Activated T-cell treated with anti-CD3 and anti-CD28 coated beads for 24 hours (primary cell): ENCODE measurements at regions not wholly inside any gene's neighbourhood (a gene's known extent, or its start where the extent isn't known, plus 50 kb on each side); places are given as distances from the start of the nearest gene placed in this dataset.

ENCODE experiments used
- DNase-seq: peaks from one replicate; pipeline ENCODE4 v3.0.0-alpha.2; 2020; ENCODE audit warnings: low read depth

DNA sequence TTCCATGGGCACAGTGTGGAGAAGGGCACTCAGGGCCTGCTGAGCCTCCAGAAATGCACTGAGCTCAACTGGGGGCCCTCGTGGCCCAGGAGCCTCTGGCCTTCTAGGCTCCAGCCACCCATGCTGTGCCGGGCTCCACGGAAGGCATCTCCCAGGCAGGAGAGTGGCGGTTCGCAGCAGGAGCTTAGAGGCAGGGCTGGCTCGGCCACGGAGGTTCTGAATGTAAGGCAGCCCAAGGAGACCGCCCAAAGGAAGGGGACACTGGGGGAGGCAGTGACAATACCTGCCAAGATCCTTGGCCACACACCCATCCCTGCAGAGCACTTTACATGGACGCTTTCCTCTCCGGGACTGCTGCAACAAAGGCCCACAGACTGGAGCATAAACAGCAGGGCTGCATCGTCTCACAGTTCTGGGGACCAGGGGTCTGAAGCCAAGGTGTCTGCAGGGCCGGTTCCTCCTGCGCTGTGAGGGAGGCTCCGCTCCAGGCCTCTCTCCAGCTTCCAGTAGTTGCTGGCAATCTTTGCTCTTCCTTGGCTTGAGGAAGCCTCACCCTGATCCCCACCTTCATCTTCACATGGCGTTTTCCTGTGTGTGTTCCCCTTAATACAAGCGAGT, 128.2 kb upstream of the CDH4 start:
- no peak for DNase-seq

DNA sequence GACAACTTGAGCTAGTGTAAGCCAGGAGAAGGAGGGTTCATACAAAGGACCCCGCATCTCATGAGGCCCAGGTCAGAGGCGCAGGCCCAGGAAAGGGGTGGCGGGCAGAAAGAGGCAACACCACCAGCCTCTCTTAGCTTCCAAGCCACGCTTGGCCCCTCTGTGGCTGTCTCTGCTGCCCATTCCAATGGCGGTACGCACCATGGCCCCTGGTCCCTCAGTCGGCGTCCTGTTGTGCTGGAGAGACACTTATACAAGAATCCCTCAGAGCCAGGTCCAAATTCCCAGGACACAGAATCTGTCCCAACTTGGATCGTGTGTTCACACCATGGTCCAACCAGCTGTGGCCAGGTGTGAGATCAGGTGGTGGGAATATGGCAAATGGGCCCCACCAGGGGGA, 127.0 kb upstream of the CDH4 start:
- no peak for DNase-seq

DNA sequence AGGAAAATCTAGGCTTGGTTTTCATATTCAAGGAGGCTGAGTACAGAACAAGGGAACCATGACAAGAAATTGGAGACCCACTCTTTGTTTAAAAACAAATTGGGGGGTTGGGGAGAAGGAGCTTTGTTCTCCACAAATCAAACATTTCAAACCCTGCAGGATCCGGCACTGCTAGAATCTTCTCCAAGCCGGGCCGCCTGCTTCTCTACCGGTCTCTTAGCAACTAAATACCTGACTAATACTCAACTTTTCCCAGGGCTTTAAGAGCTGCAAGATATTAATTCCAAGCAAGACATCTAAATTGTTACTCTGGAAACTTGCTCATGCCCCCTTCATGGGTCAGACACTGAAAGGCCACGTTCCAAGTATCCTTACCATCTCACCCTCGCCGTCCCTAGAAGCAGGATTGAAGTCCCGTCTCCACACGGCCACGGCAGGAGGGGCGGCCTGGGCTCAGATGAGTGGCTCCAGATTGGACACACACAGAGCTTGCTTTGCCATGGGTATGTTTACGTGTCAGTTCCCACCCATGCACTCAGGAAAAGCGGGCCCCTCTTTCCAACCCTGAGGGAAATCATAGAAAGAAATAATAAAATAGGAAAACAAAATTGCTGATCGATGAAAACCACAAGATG, 126.4 kb upstream of the CDH4 start:
- DNase-seq = no peak

DNA sequence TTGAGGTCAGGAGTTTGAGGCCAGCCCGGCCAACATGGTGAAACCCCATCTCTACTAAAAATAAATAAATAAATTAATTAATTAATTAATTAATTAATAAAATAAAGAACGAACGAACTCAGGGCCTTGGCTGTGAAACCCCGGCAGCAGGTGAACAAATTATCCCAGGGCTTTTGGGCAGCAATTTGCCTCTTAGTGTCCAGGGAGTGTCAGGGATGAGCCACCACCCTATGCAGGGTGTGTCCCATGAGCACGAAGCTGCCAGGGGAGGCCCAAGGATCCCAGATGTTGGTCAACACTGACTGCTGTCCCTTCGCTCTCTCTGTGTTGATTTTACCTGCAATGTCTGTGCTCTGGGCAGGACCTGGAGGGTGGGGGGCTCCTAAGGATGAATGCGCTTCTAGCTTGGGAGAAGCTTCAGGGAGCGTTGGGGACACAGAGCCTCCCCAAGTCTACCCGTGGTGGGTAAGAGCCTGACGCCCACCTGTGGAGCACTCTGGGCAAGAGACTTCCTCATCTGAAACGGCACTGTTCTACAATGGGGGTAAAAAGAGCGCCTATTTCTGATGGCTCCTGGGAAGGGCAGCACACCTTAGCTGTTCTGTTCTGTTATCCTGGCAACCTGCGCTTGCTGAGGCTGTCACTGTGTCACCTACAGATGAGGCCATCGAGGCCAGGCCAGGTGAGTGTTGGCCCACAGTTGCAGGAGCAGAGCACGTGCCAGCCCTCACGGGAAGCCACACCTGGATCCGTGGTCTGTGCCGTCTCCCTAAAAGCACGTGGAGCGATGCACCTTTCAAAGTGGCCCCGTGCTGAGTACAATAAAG, 125.5 kb upstream of the CDH4 start:
- DNase-seq = no peak

DNA sequence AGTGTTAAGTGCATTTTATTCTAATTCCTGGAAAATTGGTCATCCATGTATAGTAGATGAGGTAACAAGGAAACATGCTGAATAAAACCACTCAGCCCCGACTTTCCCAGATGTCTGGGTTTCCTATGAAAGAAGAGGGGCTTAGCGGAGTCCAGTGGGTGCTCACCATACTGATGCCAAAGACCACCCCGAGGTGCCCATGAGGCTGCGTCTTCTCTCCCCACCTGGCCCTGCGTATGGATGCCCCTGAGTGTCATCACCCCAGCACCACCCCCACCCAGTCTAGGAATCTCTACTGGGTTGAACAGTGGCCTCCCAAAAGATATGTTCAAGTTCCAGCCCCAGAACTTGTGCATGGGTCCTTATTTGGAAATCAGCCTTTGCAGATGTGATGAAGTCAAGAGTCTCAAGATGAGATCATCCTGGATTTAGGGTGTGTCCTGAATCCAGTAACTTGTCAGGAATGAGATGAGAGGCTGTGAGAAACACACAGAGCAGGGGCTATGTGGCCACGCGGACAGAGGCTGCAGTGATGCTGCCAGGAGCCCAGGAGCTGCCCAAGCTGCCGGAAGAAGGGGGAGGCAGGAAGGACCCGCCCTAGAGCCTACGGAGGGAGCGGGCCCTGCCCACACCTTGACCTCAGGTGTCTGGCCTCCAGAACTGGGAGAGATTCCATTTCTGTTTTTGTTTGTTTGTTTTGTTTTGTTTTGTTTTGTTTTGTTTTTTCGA, 124.6 kb upstream of the CDH4 start:
- no peak for DNase-seq

- DNase-seq = no peak
Observed at GRCh38 chr20:61128701-61129269, 123.3 kb upstream of the CDH4 start.

- DNase-seq = no peak
Observed at GRCh38 chr20:61129311-61129710, 122.8 kb upstream of the CDH4 start.

GRCh38 chr20:61130156-61130555, 121.9 kb upstream of the CDH4 start:
- no peak for DNase-seq

- DNase-seq = no peak
Observed at GRCh38 chr20:61131944-61132343, 120.1 kb upstream of the CDH4 start.

DNA sequence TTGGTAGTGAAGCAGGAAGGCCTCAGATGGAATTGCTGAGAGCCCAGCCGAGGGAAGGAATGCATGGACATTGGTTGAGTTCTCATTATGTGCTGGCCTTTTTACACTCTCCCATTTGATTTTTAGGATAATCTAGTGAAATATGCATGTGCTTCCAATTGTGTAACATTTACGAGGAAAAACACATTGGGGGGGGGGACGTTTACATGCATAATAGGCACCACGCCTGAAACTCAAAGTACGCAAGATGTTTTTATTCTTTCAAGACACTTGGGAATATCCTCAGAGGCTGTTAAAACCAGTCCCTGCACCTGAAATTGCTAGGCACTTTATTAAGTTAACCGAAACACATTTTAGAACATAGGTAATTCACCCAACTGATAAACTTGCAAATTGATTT, 118.5 kb upstream of the CDH4 start:
- DNase-seq = no peak

DNA sequence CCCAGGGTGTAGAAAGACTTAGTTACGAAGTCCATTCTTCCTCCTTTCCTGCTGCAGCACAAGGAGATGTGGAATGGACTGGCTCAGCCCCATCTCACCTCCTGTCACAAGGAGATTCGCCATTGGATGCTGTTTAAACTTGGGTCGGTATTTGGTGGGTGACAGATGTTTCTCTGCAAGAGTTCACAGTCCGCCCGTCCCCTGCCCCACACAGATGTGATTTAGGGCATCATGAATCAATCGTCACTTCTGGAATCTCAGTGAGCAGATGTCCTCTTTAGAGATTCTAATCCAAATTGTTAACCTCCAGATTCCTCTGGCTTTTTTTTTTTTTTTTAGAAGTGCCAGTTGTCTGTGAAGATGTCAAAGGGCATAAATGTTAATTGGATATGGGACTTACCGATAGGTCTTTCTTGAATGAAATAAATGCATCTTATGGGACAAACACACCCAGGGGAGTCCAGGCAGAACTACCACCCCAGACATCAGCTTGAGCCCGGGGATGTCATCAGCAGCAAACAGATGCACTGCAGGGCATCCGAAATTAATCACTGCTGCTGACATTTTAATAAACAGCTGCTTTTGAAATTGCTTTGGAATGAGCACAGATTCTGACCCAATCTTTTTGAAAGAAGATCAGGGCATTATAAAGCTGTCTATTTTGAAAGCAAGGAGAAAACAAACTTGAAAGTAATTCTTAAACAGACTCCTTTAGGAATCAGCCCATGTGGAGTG, 117.6 kb upstream of the CDH4 start:
- DNase-seq = no peak

GRCh38 chr20:61135266-61135665, 116.8 kb upstream of the CDH4 start:
- DNase-seq = no peak

DNA sequence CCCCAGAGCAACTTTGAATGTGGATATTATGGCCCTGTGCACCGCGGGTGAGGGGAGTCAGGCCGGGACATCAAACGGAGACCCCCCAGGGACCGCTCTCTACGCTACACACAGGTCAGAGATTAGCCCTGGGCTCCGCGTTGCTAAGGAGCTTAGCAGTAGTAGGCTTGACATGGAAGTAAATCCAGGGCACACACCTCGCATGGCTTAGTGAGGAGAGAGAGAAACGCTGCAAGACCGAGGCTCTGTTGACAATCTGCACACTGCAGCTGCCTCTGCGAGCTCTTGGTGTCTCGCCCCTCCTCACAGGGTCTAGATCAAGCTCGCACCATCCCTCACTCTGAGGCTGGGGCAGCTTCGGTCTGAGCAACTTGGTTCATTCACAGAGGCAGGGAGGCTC, 116.1 kb upstream of the CDH4 start:
- no peak for DNase-seq

GRCh38 chr20:61138566-61138965, 113.5 kb upstream of the CDH4 start:
- DNase-seq = no peak

DNA sequence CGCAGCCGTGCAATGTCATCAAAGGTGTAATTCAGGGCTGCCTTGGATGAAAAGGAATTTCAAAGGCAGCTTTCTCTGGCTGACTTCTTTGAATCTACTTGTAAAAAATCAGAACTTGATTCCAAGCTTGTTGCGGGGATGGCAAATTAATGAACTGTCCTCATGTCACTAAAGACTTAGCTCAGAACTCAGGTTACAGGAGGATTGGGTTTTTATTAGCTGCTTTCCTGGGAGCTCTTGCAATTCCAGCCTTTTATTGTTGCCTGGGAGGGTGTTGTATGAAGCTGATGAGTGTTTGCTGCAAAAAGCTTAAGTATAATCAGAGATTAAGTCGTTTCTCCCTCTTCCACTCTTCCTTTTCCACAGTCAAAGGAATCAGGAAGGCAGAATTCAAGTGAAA, 113.0 kb upstream of the CDH4 start:
- no peak for DNase-seq

GRCh38 chr20:61140576-61140975, 111.5 kb upstream of the CDH4 start:
- no peak for DNase-seq

DNA sequence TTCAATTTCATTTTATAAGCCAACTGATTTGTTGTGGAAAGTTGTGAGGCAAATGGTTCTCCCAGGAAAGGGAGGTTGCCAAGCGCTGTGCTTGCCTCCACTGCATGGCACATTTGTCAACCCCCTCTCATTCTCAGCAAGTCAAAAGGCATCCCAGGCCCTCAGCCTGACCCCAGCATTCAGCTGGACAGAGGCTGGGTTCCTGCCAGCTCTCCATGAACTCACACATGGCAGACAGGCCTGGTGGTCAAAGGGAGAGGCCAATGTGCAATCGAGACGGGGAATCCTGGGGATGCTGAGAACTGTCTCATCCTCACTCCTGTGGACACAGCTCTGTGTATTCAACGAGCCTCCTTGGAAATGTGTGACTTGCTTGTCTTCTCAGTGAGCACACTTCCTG, 106.0 kb upstream of the CDH4 start:
- DNase-seq = no peak

GRCh38 chr20:61149636-61150035, 102.4 kb upstream of the CDH4 start:
- no peak for DNase-seq

DNA sequence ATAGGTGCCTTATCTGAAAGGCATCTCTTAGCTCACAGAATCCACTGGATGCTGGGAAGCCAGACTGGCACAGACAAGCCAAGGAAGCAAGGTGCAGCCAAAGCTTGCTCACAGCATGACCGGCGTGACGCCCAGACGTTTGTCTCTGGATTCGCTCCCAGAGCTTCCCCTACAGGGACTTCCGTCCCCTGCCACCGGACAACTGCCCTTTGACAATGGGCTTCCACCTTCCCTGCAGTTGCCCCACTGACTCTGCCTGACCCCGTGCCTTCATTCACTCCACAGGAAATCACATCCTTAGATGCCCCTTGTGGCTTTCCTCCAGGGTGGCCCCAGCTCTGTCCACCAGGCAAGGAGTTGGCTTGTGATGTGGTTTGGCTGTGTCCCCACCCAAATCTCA, 94.8 kb upstream of the CDH4 start:
- no peak for DNase-seq

GRCh38 chr20:61159957-61160686, 91.9 kb upstream of the CDH4 start:
- DNase-seq = no peak
